HG02938 (cell line): ENCODE measurements at regions not wholly inside any gene's neighbourhood (a gene's known extent, or its start where the extent isn't known, plus 50 kb on each side); places are given as distances from the start of the nearest gene placed in this dataset.
"Not testable (repeated sequence)": the region's sequence is repeated elsewhere in the genome, so short reads cannot be mapped to it uniquely, and the experiment has no call there.

Experiments used
- ATAC-seq: cut with Tn5 transposase; IDR thresholded peaks from one replicate; pipeline ENCODE4 v1.9.1; 2021; ENCODE audit warnings: mild to moderate bottlenecking, moderate library complexity; ENCODE audit not compliant: unreplicated experiment

- no peak for ATAC-seq
Measured at GRCh38 chr2:41033127-41033526, 581.2 kb upstream of the SLC8A1 start.

- no peak for ATAC-seq
Measured at GRCh38 chr2:41038408-41038807, 586.5 kb upstream of the SLC8A1 start.

DNA sequence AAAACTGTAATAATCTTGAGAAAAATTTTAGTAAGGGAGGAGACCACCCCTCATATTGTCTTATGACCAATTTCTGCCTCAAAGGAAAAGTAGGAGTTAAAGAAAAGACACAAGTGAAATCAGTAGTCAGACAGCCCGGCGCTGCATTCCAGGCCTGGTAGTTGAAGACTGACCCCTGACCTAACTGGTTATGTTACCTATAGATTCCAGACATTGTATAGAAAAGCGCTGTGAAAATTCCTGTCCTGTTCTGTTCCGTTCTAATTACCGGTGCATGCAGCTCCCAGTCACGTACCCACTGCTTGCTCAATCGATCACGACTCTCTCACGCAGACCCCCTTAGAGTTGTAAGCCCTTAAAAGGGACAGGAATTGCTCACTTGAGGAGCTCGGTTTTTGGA, 587.9 kb upstream of the SLC8A1 start:
- not testable (repeated sequence) for ATAC-seq

DNA sequence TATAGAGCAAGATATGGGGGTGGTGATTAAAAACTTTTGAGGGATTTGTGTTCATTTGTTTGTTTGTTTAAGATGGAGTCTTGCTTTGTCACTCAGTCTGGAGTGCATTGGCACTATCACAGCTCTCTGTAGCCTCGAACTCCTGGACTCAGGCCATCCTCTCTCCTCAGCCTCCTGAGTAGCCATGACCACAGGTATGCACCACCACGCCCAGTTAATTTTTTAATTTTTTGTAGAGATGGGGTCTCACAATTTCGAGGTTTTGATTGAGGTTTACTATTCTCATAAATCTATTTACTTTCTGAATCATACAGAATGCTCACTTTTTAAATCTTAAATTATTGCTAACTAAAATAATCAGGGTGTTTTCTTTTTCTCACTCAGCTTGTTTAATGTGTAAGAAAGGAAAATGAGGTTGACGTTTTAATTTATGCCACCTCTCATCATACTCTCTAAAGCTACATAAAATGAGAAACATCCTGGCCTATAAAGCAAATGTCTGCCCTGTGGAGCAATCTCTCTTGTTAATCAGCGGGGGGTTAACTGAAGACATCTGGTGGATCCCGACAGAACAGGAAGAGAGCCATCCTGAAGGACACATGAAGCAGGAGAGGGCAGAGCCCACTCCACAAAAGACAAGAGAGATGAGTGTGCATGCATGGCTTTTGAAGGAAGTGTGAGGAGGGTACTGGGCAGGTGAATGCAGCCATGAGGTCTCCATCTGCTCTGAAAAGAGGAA, 589.1 kb upstream of the SLC8A1 start:
- no peak for ATAC-seq

DNA sequence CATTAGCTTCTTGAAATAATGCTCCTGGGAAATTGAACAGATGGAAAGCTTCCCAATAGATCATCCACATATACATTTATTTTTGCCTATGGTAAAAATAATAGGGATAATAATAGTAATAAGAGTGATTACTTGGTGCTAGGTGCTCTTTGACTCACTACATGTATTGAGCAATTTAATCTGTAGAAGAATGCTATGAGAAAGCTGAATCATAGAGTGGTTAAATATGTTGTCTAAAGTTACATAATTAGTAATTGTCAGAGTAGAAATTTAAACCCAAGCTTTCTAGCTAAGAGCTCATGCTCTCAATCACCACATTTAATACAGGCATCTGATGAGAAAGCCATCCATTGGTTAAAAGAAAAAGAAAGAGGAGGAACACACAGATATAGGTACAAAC, 590.5 kb upstream of the SLC8A1 start:
- no peak for ATAC-seq

DNA sequence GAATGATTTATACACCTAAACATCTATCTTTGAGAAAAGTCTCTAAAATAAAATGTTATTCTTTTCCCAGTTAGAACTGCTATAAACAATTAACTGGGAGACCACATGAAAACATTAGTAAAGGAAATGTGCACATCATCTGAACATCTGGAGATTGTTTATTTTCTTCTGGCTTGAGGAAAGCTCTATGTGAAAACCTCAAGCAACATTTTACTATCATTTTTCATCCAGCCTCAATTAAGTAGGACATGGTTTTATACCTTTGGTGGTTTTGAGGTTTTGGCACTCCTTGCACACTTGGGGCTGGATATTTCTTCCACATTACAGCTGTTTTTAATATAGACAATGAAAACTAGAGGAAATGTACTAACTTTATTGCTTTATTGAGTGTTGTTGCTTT, 609.5 kb upstream of the SLC8A1 start:
- ATAC-seq: no peak

DNA sequence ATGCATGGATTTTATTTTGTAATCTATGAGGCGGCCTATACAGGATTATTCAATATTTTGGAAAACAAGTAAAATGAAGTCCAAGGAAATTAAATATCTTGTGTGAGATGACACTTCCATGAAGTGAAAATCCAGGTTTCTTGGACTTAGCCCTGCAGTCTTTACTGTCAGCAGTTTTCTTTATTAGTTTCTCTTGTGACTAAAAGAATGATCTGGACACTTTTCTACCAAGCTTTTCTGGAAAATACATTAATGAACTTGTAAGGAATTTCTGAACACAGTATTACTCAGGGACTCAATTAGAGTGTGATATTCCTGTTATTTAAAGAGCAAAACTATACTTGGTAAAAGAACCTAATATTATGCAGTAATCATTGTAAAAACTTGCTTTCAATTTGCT, 610.4 kb upstream of the SLC8A1 start:
- ATAC-seq: no peak

- ATAC-seq: no peak
Measured at GRCh38 chr2:41066168-41066567, 614.3 kb upstream of the SLC8A1 start.

GRCh38 chr2:41068740-41069139, 616.9 kb upstream of the SLC8A1 start:
- ATAC-seq: no peak

- ATAC-seq: no peak
Measured at GRCh38 chr2:41078341-41078740, 626.5 kb upstream of the SLC8A1 start.

DNA sequence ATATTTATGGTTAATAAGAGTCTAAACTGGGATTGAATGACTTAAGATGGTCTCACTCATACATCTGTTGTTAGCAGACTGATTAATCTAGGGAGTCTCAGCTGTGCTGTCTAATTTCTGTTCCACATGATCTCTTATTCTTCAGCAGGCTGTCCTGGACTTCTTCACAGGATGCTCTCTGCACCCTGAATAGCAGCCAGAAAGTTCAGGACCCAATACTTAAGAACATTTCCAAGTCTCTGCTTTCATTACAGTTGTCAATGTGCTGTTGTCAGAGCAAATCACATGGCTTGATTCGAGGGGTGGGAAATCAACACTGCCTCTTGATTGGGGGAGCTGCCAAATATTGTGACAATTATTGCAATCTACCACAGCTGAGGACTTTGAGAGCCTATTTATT, 627.1 kb upstream of the SLC8A1 start:
- ATAC-seq: no peak

GRCh38 chr2:41084321-41084720, 632.4 kb upstream of the SLC8A1 start:
- ATAC-seq: no peak

DNA sequence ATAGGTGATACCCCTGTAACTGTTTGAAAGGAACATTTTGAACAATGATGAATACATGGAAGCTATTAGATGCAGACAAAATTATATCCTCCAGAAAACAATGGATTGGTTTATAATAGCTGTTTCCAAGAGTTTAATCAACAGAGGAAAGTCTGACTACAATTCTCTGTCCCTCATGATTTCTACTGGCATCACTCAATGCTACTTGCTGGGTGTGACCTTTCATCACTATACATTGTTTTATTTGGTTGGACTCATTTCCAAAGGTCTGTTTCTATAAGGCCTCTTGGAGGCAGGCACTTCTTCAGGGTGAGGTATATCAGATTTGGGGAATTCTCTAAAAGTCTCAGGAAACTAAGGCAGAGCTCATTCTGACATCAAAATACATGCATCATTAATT, 636.1 kb upstream of the SLC8A1 start:
- ATAC-seq: no peak

GRCh38 chr2:41101281-41101680, 649.4 kb upstream of the SLC8A1 start:
- no peak for ATAC-seq

DNA sequence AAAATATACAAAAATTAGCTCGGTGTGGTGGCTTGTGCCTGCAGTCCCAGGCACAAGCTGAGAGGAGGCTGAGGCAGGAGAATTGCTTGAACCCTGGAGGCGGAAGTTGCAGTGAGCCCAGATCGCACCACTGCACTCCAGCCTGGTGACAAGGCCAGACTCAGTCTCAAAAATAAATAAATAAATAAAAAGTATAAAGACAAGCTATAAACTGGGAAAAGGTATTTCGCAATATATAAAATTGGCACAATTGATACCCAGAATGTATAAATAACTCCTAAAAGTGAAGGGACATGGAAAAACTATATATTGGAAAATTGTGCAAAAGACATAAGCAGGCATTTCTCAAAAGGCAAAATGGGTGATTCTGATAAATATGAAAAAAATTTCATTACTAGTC, 657.9 kb upstream of the SLC8A1 start:
- no peak for ATAC-seq

DNA sequence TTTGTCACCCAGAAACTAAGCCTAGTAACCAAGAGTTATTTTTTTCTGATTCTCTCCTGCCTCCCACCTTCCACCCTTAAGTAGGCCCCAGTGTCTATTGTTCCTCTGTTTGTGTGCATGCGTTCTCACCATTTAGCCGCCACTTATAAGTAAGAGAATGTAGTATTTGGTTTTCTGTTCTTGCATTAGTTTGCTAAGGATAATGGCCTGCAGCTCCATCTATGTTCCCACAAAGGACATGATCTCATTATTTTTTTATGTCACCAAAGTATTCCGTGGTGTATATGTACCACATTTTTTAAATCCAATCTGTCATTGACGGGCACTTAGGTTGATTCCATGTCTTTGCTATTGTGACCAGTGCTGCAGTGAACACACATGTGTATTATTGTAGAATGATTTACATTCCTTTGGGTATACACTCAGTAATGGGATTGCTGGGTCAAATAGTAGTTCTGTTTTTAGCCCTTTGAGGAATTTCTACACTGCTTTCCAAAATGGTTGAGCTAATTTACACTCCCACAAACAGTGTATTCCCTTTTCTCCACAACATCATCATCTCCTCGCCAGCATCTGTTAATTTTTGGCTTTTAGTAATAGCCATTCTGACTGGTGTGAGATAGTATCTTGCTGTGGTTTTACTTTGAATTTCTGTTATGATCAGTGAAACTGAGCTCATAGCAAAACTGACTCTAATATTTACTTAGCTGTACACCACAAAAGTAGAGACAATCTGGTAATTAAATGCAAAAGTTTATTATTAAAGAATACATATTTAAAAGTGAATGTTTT, 660.1 kb upstream of the SLC8A1 start:
- ATAC-seq: no peak

GRCh38 chr2:41116106-41116797, 664.4 kb upstream of the SLC8A1 start:
- no peak for ATAC-seq

DNA sequence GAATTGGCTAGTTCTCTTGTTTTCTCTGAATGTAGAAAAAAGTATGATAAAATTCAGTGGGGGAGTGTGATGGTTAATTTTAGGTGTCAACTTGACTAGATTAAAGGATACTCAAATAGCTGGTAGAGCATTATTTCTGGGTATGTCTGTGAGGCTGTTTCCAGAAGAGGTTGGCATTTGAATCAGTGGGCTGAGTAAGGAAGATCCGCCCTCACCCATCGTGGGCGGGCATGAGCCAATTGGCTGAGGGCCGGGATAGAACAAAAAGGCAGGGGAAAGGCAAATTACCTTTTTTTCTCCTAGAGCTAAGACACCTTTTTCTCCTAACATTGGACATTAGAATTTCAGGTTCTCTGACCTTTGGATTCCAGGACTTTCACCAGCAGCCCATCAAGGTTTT, 667.6 kb upstream of the SLC8A1 start:
- no peak for ATAC-seq

DNA sequence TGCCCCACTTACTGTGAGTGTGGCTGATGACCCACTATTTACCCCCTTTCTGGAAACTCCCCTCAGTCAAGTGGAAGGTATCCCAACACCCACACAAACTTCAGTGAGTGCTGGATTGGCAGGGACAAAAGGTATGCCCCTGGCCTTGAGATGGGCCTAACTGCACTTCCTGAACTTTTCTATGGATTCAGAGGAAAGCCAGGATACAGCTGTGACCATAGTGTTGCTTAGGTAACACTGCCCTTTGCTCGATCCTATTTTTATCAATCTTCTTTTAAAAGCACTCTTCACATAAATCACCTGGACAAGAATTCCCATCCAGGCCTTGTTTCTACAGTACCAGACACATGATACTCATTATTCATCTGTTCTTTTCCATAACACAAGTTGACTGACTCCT, 671.5 kb upstream of the SLC8A1 start:
- ATAC-seq: no peak

DNA sequence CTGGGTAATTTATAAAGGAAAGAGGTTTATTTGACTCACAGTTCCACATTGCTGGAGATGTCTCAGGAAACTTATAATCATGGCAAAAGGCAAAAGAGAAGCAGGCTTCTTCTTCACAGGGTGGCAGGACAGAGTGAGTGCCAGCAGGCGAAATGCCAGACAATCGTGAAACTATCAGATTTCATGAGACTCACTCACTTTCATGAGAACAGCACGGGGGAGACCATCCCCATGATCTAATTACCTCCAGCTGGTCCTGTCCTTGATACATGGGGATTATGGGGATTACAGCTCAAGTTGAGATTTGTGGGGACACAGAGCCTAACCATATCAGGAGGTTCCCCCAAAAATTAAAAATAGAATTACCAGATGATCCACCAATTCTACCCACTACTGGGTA, 675.5 kb upstream of the SLC8A1 start:
- ATAC-seq: no peak

DNA sequence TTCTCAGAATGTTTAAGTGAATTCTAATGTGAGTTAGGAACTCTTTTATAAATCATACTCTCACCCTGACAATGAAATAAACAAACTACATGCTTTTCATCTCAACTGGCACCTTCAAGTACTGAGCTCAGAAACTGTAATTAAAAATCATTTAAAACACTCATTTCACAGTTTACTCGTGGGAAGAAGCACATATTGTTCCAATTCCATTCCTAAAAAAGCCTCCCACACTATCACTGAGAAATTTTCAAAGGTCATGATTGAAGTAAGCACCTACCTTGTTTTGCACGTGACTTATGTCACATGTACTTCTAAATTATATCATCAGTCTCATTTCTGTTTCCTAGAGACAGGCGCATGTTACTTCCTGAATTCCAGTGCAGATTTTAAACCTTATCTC, 678.1 kb upstream of the SLC8A1 start:
- ATAC-seq: no peak

DNA sequence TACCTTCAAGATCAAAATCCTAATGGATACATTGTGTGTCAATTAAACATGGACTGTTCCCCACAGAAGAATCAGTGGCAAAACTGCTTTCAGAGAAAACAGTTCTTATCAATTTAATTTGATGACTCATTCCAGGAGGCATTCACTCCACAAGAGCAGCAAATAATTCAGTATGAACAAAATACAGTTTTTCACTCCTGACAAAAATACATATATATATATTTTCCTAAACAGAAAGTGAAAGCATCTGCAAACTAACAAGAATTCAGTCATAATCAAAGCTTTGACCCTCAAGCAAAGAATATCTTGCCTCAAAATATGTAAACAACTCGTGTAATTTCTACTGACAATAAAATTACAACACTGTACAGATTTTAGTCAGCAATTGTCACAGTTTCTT, 685.1 kb upstream of the SLC8A1 start:
- ATAC-seq: no peak
